Testis (tissue), 2 donors: ENCODE measurements at regions not wholly inside any gene's neighbourhood (a gene's known extent, or its start where the extent isn't known, plus 50 kb on each side); places are given as distances from the start of the nearest gene placed in this dataset.

Experiments
- DNase-seq: peaks from one replicate; pipeline ENCODE4 v3.0.0-alpha.2; 2019
- H3K27ac ChIP-seq, 2 donors: fragments of 200-600 bp; sonication (generic); one replicate each; pipeline ENCODE4 v1.5.1; 2019
- H3K27me3 ChIP-seq: fragments of 200-600 bp; sonication (generic); one replicate; pipeline ENCODE4 v1.5.1; 2019
- H3K36me3 ChIP-seq: fragments of 200-600 bp; sonication (generic); one replicate; pipeline ENCODE4 v1.5.1; 2017; ENCODE audit warnings: low read depth; ENCODE audit errors: missing control alignments
- H3K4me1 ChIP-seq: fragments of 200-600 bp; sonication (generic); one replicate; pipeline ENCODE4 v1.5.1; 2019
- H3K4me3 ChIP-seq, 2 donors: fragments of 200-600 bp; sonication (generic); one replicate each; pipeline ENCODE4 v1.5.1; 2017 to 2019
- H3K9me3 ChIP-seq: fragments of 200-600 bp; sonication (generic); one replicate; pipeline ENCODE4 v1.5.1; 2017
- CTCF ChIP-seq, 3 experiments: fragments of 450-650 bp in 2 of 3; fragments of 200-600 bp in 1 of 3; sonication (generic) in 1 of 3; IDR thresholded peaks; one replicate each; pipeline ENCODE4 v1.5.1; 2016 to 2019; ENCODE audit warnings: antibody characterized with exemption in 3 of 3, mild to moderate bottlenecking in 2 of 3, moderate library complexity in 1 of 3
- POLR2A ChIP-seq: fragments of 450-650 bp; IDR thresholded peaks from one replicate; pipeline ENCODE4 v1.6.1; 2017; ENCODE audit warnings: antibody characterized with exemption, mild to moderate bottlenecking, moderate library complexity
- WGBS, 2 donors: methylation state at CpG; one replicate each; pipeline ENCODE4 v1.1.5; 2018; 5-methylcytosine and 5-hydroxymethylcytosine counted together
- intact Hi-C: fragments of 100-400 bp; cut with DNase I; formaldehyde crosslinking; loops from one replicate; pipeline ENCODE4 v1.15.1; 2023; ENCODE audit warnings: low total_unique reads

GRCh38 chr21:16773206-16773605, 739.6 kb upstream of the CXADR start:
- WGBS, 2 donors = 76 to 79% methylated on average over 1 of the region's 1 CpG
- no peaks in the 10 kb centered on the region for H3K27me3 ChIP-seq
- no peak for DNase-seq
- H3K27ac ChIP-seq = no peak overlapping the region
- intact Hi-C loops = no loop called here
- no peak overlapping the region for H3K4me3 ChIP-seq
- H3K4me1 ChIP-seq = peaks cover 7% of the 10 kb centered on the region
- no peak for TF ChIP-seq CTCF (IDR thresholded peaks at IDR 0.05)
- no peak for TF ChIP-seq POLR2A
- no peaks in the 10 kb centered on the region for H3K9me3 ChIP-seq
- no peaks in the 10 kb centered on the region for H3K36me3 ChIP-seq

DNA sequence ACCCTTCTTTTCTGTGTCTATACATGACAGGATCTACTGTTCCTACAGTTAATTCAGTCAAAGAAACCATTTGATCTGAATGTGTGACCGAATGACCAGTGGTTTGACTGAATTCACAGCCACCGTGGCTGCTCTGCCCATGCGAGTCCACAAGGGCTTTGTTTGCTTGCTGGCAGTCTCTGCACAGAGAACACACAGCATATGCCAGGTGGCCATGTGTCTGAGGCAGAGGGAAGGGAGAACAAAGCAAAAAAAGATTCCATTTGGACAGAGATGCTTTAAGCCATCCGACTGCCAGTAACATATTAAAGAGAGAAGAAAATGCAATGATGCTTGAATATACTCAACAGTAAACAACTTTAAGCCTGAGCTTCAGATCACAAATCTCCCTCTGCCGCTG, 737.8 kb upstream of the CXADR start:
- no peaks in the 10 kb centered on the region for H3K36me3 ChIP-seq

GRCh38 chr21:16777041-16777720, 735.7 kb upstream of the CXADR start:
- Histone ChIP-seq H3K36me3 (no peaks in the 10 kb centered on the region), H3K9me3 (no peaks in the 10 kb centered on the region), H3K27me3 (no peaks in the 10 kb centered on the region), H3K4me1 (peaks cover 25% of the 10 kb centered on the region), H3K4me3 (no peak overlapping the region), H3K27ac (peak overlapping the region in 1 of 2 donors; percentile 68)
- TF ChIP-seq POLR2A (no peak), CTCF (IDR thresholded peaks at IDR 0.05) (no peak)
- 40 to 46% methylated on average over 6 of the region's 6 CpGs for WGBS, 2 donors
- intact Hi-C loops = no loop called here
- DNase-seq = no peak

More for the DNA sequence above, 737.8 kb upstream of the CXADR start:
- H3K4me3 ChIP-seq = no peak overlapping the region
- TF ChIP-seq CTCF (IDR thresholded peaks at IDR 0.05) (no peak), POLR2A (no peak)
- WGBS, 2 donors = 72 to 77% methylated on average over 5 of the region's 5 CpGs
- no peaks in the 10 kb centered on the region for H3K9me3 ChIP-seq
- intact Hi-C loops = no loop called here
- H3K4me1 ChIP-seq = peaks cover 21% of the 10 kb centered on the region
- H3K27ac ChIP-seq = no peak overlapping the region
- DNase-seq = peak; percentile 23
- H3K27me3 ChIP-seq = no peaks in the 10 kb centered on the region

GRCh38 chr21:16788584-16788983, 724.3 kb upstream of the CXADR start:
- Histone ChIP-seq H3K27ac (no peak overlapping the region), H3K4me3 (no peak overlapping the region), H3K9me3 (no peaks in the 10 kb centered on the region), H3K4me1 (no peaks in the 10 kb centered on the region), H3K36me3 (no peaks in the 10 kb centered on the region), H3K27me3 (no peaks in the 10 kb centered on the region)
- DNase-seq = no peak
- 40 to 44% methylated on average over 2 of the region's 2 CpGs for WGBS, 2 donors
- TF ChIP-seq CTCF (IDR thresholded peaks at IDR 0.05) (no peak), POLR2A (no peak)
- intact Hi-C loops = no loop called here

DNA sequence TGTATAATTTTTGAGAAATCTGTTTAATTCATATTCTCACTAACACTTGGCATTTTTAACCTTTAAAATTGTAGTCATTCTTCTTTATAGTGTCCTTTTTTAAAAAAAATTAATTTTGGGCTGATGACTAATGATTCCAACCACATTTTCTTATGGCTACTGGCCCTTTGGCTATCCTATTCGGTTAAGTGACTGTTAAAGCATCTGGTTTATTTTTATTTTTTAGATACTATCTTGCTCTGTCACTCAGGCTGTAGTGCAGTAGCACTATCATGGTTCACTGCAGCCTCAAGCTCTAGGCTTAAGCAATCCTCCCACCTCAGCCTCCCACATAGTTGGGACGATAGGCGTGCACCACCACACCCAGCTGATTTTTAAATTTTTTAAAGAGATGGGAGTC, 723.2 kb upstream of the CXADR start:
- intact Hi-C loops = no loop called here
- H3K4me1 ChIP-seq = no peaks in the 10 kb centered on the region
- H3K4me3 ChIP-seq = no peak overlapping the region
- 70 to 90% methylated on average over 3 of the region's 3 CpGs for WGBS, 2 donors
- H3K36me3 ChIP-seq = no peaks in the 10 kb centered on the region
- H3K9me3 ChIP-seq = no peaks in the 10 kb centered on the region
- H3K27me3 ChIP-seq = no peaks in the 10 kb centered on the region
- TF ChIP-seq CTCF (IDR thresholded peaks at IDR 0.05) = no peak
- TF ChIP-seq POLR2A = no peak
- no peak for DNase-seq
- no peak overlapping the region for H3K27ac ChIP-seq
